ENCODE measurements at regions not wholly inside any gene's neighbourhood (a gene's known extent, or its start where the extent isn't known, plus 50 kb on each side); places are given as distances from the start of the nearest gene placed in this dataset.
"Not testable (repeated sequence)": the region's sequence is repeated elsewhere in the genome, so short reads cannot be mapped to it uniquely, and the experiment has no call there.

GRCh38 chr2:131823058-131823457 lies 295.4 kb downstream of the CCDC74A start:
- H3K27ac Mint-ChIP-seq; H3K4me3 ChIP-seq (replicated peaks in 1 of 3; ENCODE audit: low read depth in 2 of 3, low read length in 3 of 3): not testable (repeated sequence)

GRCh38 chr2:131824986-131825385 lies 297.3 kb downstream of the CCDC74A start:
- peaks cover 0 to 17% of the 10 kb centered on the region in 2 donors for H3K9me3 ChIP-seq (replicated peaks in 1 of 2; ENCODE audit: control insufficient read depth in 1 of 2, insufficient read depth in 1 of 2, low read length in 2 of 2)
- intact Hi-C loops (cut with micrococcal nuclease); H3K9ac ChIP-seq (ENCODE audit: insufficient read depth, low read length, poor library complexity, severe bottlenecking); H3K27ac ChIP-seq (ENCODE audit: low read depth in 1 of 2, low read length in 2 of 2); DNase-seq; H4K20me1 ChIP-seq (ENCODE audit: insufficient read depth, low read length); H3K27me3 Mint-ChIP-seq (ENCODE audit: low read depth in 3 of 3); H3K4me2 ChIP-seq (replicated peaks; ENCODE audit: extremely low read depth, low read length, poor library complexity, severe bottlenecking); H3K79me2 ChIP-seq (ENCODE audit: insufficient read depth, low read length); H3K27me3 ChIP-seq (ENCODE audit: control insufficient read depth in 2 of 2, insufficient read depth in 2 of 2, low read length in 2 of 2); H3K4me1 ChIP-seq (ENCODE audit: control insufficient read depth in 1 of 2, insufficient read depth in 2 of 2, low read length in 2 of 2); H3K36me3 Mint-ChIP-seq; H3K4me3 Mint-ChIP-seq; H2AFZ ChIP-seq (ENCODE audit: insufficient read depth, low read depth, low read length, poor library complexity, severe bottlenecking); H3K4me1 Mint-ChIP-seq; H3K27ac Mint-ChIP-seq; H3K4me3 ChIP-seq (replicated peaks in 1 of 3; ENCODE audit: low read depth in 2 of 3, low read length in 3 of 3); H3K36me3 ChIP-seq (replicated peaks in 1 of 2; ENCODE audit: control insufficient read depth in 1 of 2, insufficient read depth in 2 of 2, low read length in 2 of 2): not testable (repeated sequence)
- H3K9me3 Mint-ChIP-seq = peaks cover 16 to 28% (median 23%) of the 10 kb centered on the region in 7 donors
- no CpG with 5 or more reads among the region's 2 CpGs for WGBS (ENCODE audit: insufficient coverage)

More at GRCh38 chr2:131823058-131823457, 295.4 kb downstream of the CCDC74A start:
- H4K20me1 ChIP-seq (ENCODE audit: insufficient read depth, low read length); H3K36me3 ChIP-seq (replicated peaks in 1 of 2; ENCODE audit: control insufficient read depth in 1 of 2, insufficient read depth in 2 of 2, low read length in 2 of 2); H3K27me3 ChIP-seq (ENCODE audit: control insufficient read depth in 2 of 2, insufficient read depth in 2 of 2, low read length in 2 of 2); H3K9ac ChIP-seq (ENCODE audit: insufficient read depth, low read length, poor library complexity, severe bottlenecking); H3K4me2 ChIP-seq (replicated peaks; ENCODE audit: extremely low read depth, low read length, poor library complexity, severe bottlenecking); H3K79me2 ChIP-seq (ENCODE audit: insufficient read depth, low read length); H2AFZ ChIP-seq (ENCODE audit: insufficient read depth, low read depth, low read length, poor library complexity, severe bottlenecking); H3K27me3 Mint-ChIP-seq (ENCODE audit: low read depth in 3 of 3); DNase-seq; H3K36me3 Mint-ChIP-seq; H3K9me3 ChIP-seq (replicated peaks in 1 of 2; ENCODE audit: control insufficient read depth in 1 of 2, insufficient read depth in 1 of 2, low read length in 2 of 2); H3K4me1 Mint-ChIP-seq; H3K4me1 ChIP-seq (ENCODE audit: control insufficient read depth in 1 of 2, insufficient read depth in 2 of 2, low read length in 2 of 2); H3K4me3 Mint-ChIP-seq; H3K27ac ChIP-seq (ENCODE audit: low read depth in 1 of 2, low read length in 2 of 2); intact Hi-C loops (cut with micrococcal nuclease): not testable (repeated sequence)
- WGBS (ENCODE audit: insufficient coverage) = 100% methylated on average over 1 of the region's 2 CpGs
- H3K9me3 Mint-ChIP-seq = peaks cover 9 to 24% (median 11%) of the 10 kb centered on the region in 7 donors

DNA sequence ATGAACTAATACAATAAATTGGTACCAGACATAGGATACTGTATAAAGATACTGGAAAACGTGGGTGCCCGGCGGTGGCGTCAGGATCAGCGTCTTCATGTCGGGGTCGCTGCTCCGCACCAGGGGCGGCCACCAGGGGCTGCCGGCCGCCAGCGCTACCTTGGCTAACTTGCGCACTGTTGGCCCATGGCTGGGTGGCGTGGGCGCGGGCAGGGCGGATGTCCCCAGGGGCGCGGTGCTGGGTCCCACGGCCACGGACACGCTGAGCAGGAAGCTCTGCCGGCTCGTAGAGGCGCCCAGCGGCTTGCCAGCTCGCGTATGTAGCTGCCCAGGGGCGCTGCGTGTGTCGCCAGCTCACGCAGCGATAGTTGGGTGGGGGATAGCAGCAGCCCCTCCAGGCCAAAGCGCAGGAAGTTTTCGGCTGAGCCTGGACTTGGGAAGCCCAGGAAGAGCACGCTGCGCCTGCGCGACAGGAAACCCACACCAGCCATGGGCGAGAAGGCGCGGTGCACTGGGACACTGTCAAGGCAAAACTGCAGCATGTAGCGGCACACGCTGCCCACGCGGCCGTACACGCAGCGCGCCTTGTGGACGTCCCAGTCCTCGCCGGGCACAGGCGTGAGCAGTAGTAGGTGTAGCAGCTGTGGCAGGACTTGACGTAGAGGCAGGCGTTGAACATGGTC lies 299.9 kb downstream of the CCDC74A start:
- Histone ChIP-seq H3K4me2 (replicated peaks; ENCODE audit: extremely low read depth, low read length, poor library complexity, severe bottlenecking) (no peak overlapping the region), H3K36me3 (replicated peaks in 1 of 2; ENCODE audit: control insufficient read depth in 1 of 2, insufficient read depth in 2 of 2, low read length in 2 of 2) (no peaks in the 10 kb centered on the region), H3K4me3 (replicated peaks in 1 of 3; ENCODE audit: low read depth in 2 of 3, low read length in 3 of 3) (no peak overlapping the region), H3K27me3 (ENCODE audit: control insufficient read depth in 2 of 2, insufficient read depth in 2 of 2, low read length in 2 of 2) (no peaks in the 10 kb centered on the region), H3K27ac (ENCODE audit: low read depth in 1 of 2, low read length in 2 of 2) (no peak overlapping the region), H4K20me1 (ENCODE audit: insufficient read depth, low read length) (no peaks in the 10 kb centered on the region), H3K9ac (ENCODE audit: insufficient read depth, low read length, poor library complexity, severe bottlenecking) (no peak overlapping the region), H3K9me3 (replicated peaks in 1 of 2; ENCODE audit: control insufficient read depth in 1 of 2, insufficient read depth in 1 of 2, low read length in 2 of 2) (peaks cover 0 to 17% of the 10 kb centered on the region in 2 donors), H2AFZ (ENCODE audit: insufficient read depth, low read depth, low read length, poor library complexity, severe bottlenecking) (no peak overlapping the region), H3K4me1 (ENCODE audit: control insufficient read depth in 1 of 2, insufficient read depth in 2 of 2, low read length in 2 of 2) (no peaks in the 10 kb centered on the region), H3K79me2 (ENCODE audit: insufficient read depth, low read length) (no peaks in the 10 kb centered on the region)
- Mint-ChIP-seq H3K4me1 (no peaks in the 10 kb centered on the region), H3K27ac (no peak overlapping the region), H3K36me3 (no peaks in the 10 kb centered on the region), H3K27me3 (ENCODE audit: low read depth in 3 of 3) (peaks cover 0 to 10% (median 2%) of the 10 kb centered on the region in 3 donors), H3K9me3 (peaks cover 16 to 38% (median 26%) of the 10 kb centered on the region in 7 donors), H3K4me3 (no peak overlapping the region)
- intact Hi-C loops (cut with micrococcal nuclease) = no loop called here
- no peak for TF ChIP-seq CTCF (IDR thresholded peaks at IDR 0.05)
- 94% methylated on average over 45 of the region's 56 CpGs for WGBS (ENCODE audit: insufficient coverage)
- no peak for DNase-seq
